GM12878 (cell line): ENCODE measurements at regions not wholly inside any gene's neighbourhood (a gene's known extent, or its start where the extent isn't known, plus 50 kb on each side); places are given as distances from the start of the nearest gene placed in this dataset.

Experiments used
- ATAC-seq: fragments of 200-7000 bp; cut with Tn5 transposase; 3 replicates; pipeline ENCODE4 v1.9.1; 2020; ENCODE audit warnings: mild to moderate bottlenecking, moderate library complexity
- BruUV-seq: library from RNA; stranded (reverse); fragments of 400-500 nt; replicated peaks from 2 replicates; lab custom pipeline; 2021; lab: Mats Ljungman, UMichigan
- CTCF ChIA-PET: fragments of 300-600 bp; sonication (Branson Sonifier 250); formaldehyde crosslinking; extraction: SDS; loops from one replicate; lab custom pipeline; 2021; ENCODE audit warnings: inconsistent platforms; lab: Yijun Ruan, JAX
- POLR2A ChIA-PET: fragments of 350-600 bp; formaldehyde crosslinking; extraction: SDS; loops from one replicate; lab custom pipeline; 2021; ENCODE audit warnings: inconsistent platforms; lab: Charles Lee
- RAD21 ChIA-PET: fragments of 300-600 bp; sonication (Branson Sonifier 250); formaldehyde crosslinking; loops from one replicate; lab custom pipeline; 2023; ENCODE audit warnings: antibody characterized with exemption; ENCODE audit not compliant: unreplicated experiment; lab: Charles Lee
- SMC1A ChIA-PET: fragments of 300-600 bp; sonication (Branson Sonifier 250); formaldehyde crosslinking; loops from one replicate; lab custom pipeline; 2023; ENCODE audit not compliant: unreplicated experiment, uncharacterized antibody; lab: Charles Lee
- DNase-seq: peaks from one replicate; pipeline ENCODE4 v3.0.0-alpha.2; 2011; ENCODE audit warnings: low read depth, low spot score
- FAIRE-seq: peaks from 3 replicates; lab custom pipeline; 2011; peaks lifted over from hg19 to GRCh38; lab: Jason Lieb, UNC
- H2AFZ ChIP-seq: 2 replicates; pipeline ENCODE4 v1.6.0; 2011; ENCODE audit warnings: low read depth, low read length, control low read depth; ENCODE audit not compliant: control insufficient read depth
- H3K27ac ChIP-seq: 2 replicates; pipeline ENCODE4 v1.5.1; 2011; ENCODE audit warnings: control low read depth; ENCODE audit not compliant: control insufficient read depth, insufficient read depth
- H3K27me3 ChIP-seq, 2 experiments: replicated peaks in 1 of 2; 2 replicates each; pipeline versions ENCODE4 v1.6.0 to v1.6.1; 2011; ENCODE audit warnings: low read length in 1 of 2; ENCODE audit not compliant: control insufficient read depth in 2 of 2, insufficient read depth in 2 of 2
- H3K36me3 ChIP-seq, 2 experiments: 2 replicates each; pipeline ENCODE4 v1.5.1; 2011; ENCODE audit warnings: low read length in 1 of 2; ENCODE audit not compliant: control insufficient read depth in 2 of 2, insufficient read depth in 2 of 2
- H3K4me1 ChIP-seq: 2 replicates; pipeline ENCODE4 v1.6.1; 2011; ENCODE audit warnings: mild to moderate bottlenecking, low read length, moderate library complexity, mixed read lengths; ENCODE audit not compliant: control insufficient read depth, insufficient read depth
- H3K4me2 ChIP-seq: 2 replicates; pipeline ENCODE4 v1.6.0; 2011; ENCODE audit warnings: control low read depth; ENCODE audit not compliant: control insufficient read depth, insufficient read depth
- H3K4me3 ChIP-seq: fragments of 200-600 bp; sonication (generic); 2 replicates; pipeline ENCODE4 v1.5.1; 2016
- H3K79me2 ChIP-seq: 2 replicates; pipeline ENCODE4 v1.6.0; 2011; ENCODE audit warnings: low read length; ENCODE audit not compliant: control insufficient read depth, insufficient read depth
- H3K9ac ChIP-seq: 2 replicates; pipeline ENCODE4 v1.8.0; 2011; ENCODE audit warnings: low read length, control low read depth, mixed read lengths; ENCODE audit not compliant: control insufficient read depth, insufficient read depth
- H3K9me3 ChIP-seq: replicated peaks from 3 replicates; pipeline ENCODE4 v1.5.1; 2011; ENCODE audit warnings: mild to moderate bottlenecking, low read length; ENCODE audit not compliant: control insufficient read depth, insufficient read depth
- H4K20me1 ChIP-seq: 2 replicates; pipeline ENCODE4 v1.6.0; 2011; ENCODE audit not compliant: control insufficient read depth, insufficient read depth
- ATF3 ChIP-seq: IDR thresholded peaks from 2 replicates; pipeline ENCODE4 v1.6.1; 2011; ENCODE audit warnings: low read depth, mild to moderate bottlenecking, low read length, moderate library complexity, borderline replicate concordance; ENCODE audit errors: extremely low read depth
- CEBPZ ChIP-seq: fragments of 150-350 bp; IDR thresholded peaks from 2 replicates; pipeline ENCODE4 v1.6.1; 2016; ENCODE audit warnings: low read depth, low read length
- ESRRA ChIP-seq: IDR thresholded peaks from 2 replicates; pipeline ENCODE4 v1.6.1; 2012; ENCODE audit warnings: mild to moderate bottlenecking, low read length, improper control_type of control experiment
- FOS ChIP-seq: IDR thresholded peaks from 3 replicates; pipeline ENCODE4 v1.6.1; 2011; ENCODE audit warnings: borderline replicate concordance; ENCODE audit not compliant: insufficient read length; ENCODE audit errors: extremely low read depth
- IKZF1 ChIP-seq: fragments of 450-650 bp; conservative IDR thresholded peaks from 2 replicates; pipeline ENCODE4 v1.6.1; 2017; ENCODE audit warnings: antibody characterized with exemption, mild to moderate bottlenecking
- KDM1A ChIP-seq: fragments of 200-600 bp; sonication (generic); IDR thresholded peaks from 2 replicates; pipeline ENCODE4 v1.6.1; 2016; ENCODE audit warnings: borderline replicate concordance
- MXI1 ChIP-seq: fragments of 150-350 bp; IDR thresholded peaks from 2 replicates; pipeline ENCODE4 v1.6.1; 2011; ENCODE audit warnings: low read depth, mild to moderate bottlenecking, inconsistent platforms, low read length, improper control_type of control experiment
- MYB ChIP-seq: fragments of 150-350 bp; IDR thresholded peaks from 2 replicates; pipeline ENCODE4 v1.6.1; 2014; ENCODE audit warnings: mild to moderate bottlenecking, low read depth, low read length, borderline replicate concordance
- PAX8 ChIP-seq: fragments of 450-650 bp; IDR thresholded peaks from 2 replicates; pipeline ENCODE4 v1.6.1; 2017; ENCODE audit warnings: mild to moderate bottlenecking, moderate library complexity
- SMAD5 ChIP-seq: IDR thresholded peaks from 2 replicates; pipeline ENCODE4 v1.6.1; 2016; ENCODE audit warnings: antibody characterized with exemption, low read depth
- TARDBP ChIP-seq: IDR thresholded peaks from 2 replicates; pipeline ENCODE4 v1.6.1; 2016; ENCODE audit warnings: borderline replicate concordance
- TCF7 ChIP-seq: IDR thresholded peaks from 2 replicates; pipeline ENCODE4 v1.6.1; 2014; ENCODE audit warnings: antibody characterized with exemption, borderline replicate concordance
- ZNF592 ChIP-seq: fragments of 450-650 bp; IDR thresholded peaks from 2 replicates; pipeline ENCODE4 v1.6.1; 2017; ENCODE audit warnings: mild to moderate bottlenecking, moderate library complexity
- WGBS: methylation state at CpG from one replicate; pipeline ENCODE4 v1.1.6; 2016; ENCODE audit warnings: low lambda C conversion rate; ENCODE audit not compliant: insufficient replicate concordance, insufficient coverage; ENCODE audit errors: missing lambda C conversion rate; 5-methylcytosine and 5-hydroxymethylcytosine counted together
- in situ Hi-C: fragments of 300-500 bp; cut with MboI; formaldehyde crosslinking; loops from 9 replicates; pipeline ENCODE4 v1.14.3; 2018; ENCODE audit warnings: mixed read lengths
- intact Hi-C: fragments of 100-400 bp; cut with micrococcal nuclease; formaldehyde crosslinking; loops from one replicate; pipeline ENCODE4 v1.14.2; 2022; ENCODE audit not compliant: unreplicated experiment

GRCh38 chr18:10374195-10374594 is 80.2 kb upstream of the APCDD1 start (continued):
- TF ChIP-seq ZNF592 (no peak), FOS (no peak), ESRRA (no peak)

- Histone ChIP-seq H3K27me3 (peaks cover 0 to 1% of the 10 kb centered on the region in 2 experiments; a peak in 3 of 4 replicates), H3K4me1 (no peaks in the 10 kb centered on the region), H3K4me3 (no peak overlapping the region), H3K27ac (no peak overlapping the region), H3K36me3 (no peaks in the 10 kb centered on the region), H3K79me2 (no peaks in the 10 kb centered on the region), H3K4me2 (no peak overlapping the region), H3K9me3 (no peaks in the 10 kb centered on the region), H4K20me1 (no peaks in the 10 kb centered on the region), H2AFZ (no peak overlapping the region), H3K9ac (no peak overlapping the region)
- RAD21 ChIA-PET, result no interaction called here
- intact Hi-C loops (no loop called here), in situ Hi-C loops (no loop called here)
- no peak for DNase-seq
- ATAC-seq, result no peak
- no TSS peak for BruUV-seq
- CTCF ChIA-PET, result no interaction called here
- WGBS, result 64% methylated on average over 16 of the region's 16 CpGs
- SMC1A ChIA-PET, result no interaction called here
- TF ChIP-seq FOS (no peak), CEBPZ (no peak), TARDBP (no peak), MXI1 (no peak), IKZF1 (no peak), TCF7 (no peak), MYB (no peak), SMAD5 (no peak), PAX8 (no peak), ATF3 (no peak), KDM1A (no peak)
- FAIRE-seq, result no peak
- POLR2A ChIA-PET, result no interaction called here
Measured at GRCh38 chr18:10374636-10375293, 79.7 kb upstream of the APCDD1 start.
